HL-60 (cell line): ENCODE measurements at regions not wholly inside any gene's neighbourhood (a gene's known extent, or its start where the extent isn't known, plus 50 kb on each side); places are given as distances from the start of the nearest gene placed in this dataset.

Source experiments
- DNase-seq, 2 experiments: peaks; one replicate each; pipeline ENCODE4 v3.0.0-alpha.2; 2010 to 2020; ENCODE audit warnings: low read depth in 1 of 2, low spot score in 1 of 2
- H3K27ac ChIP-seq: fragments of 250-450 bp; sonication (Bioruptor Pico); replicated peaks from 2 replicates; pipeline ENCODE4 v1.5.1; 2020; ENCODE audit warnings: mild to moderate bottlenecking, moderate library complexity
- H3K27me3 ChIP-seq: fragments of 250-450 bp; sonication (Bioruptor Pico); 2 replicates; pipeline ENCODE4 v1.5.1; 2021; ENCODE audit warnings: mild to moderate bottlenecking, moderate library complexity; ENCODE audit not compliant: insufficient read depth, poor library complexity, severe bottlenecking
- H3K4me3 ChIP-seq: replicated peaks from 2 replicates; pipeline ENCODE4 v1.5.1; 2011; ENCODE audit warnings: mild to moderate bottlenecking, control low read depth, low read length; ENCODE audit not compliant: insufficient read depth
- CTCF ChIP-seq: IDR thresholded peaks from one replicate; pipeline ENCODE4 v1.5.1; 2011; ENCODE audit warnings: low read length, control low read depth, inconsistent platforms; ENCODE audit not compliant: insufficient read depth
- GABPA ChIP-seq: IDR thresholded peaks from 2 replicates; pipeline ENCODE4 v1.6.1; 2012; ENCODE audit warnings: low read depth
- POLR2AphosphoS5 ChIP-seq: IDR thresholded peaks from 2 replicates; pipeline ENCODE4 v1.6.1; 2012; ENCODE audit warnings: low read depth
- REST ChIP-seq: IDR thresholded peaks from 2 replicates; pipeline ENCODE4 v1.6.1; 2012; ENCODE audit warnings: low read depth; ENCODE audit not compliant: insufficient replicate concordance
- SPI1 ChIP-seq: IDR thresholded peaks from 2 replicates; pipeline ENCODE4 v1.6.1; 2012; ENCODE audit warnings: low read depth, mild to moderate bottlenecking, borderline replicate concordance

- TF ChIP-seq REST, result no peak
- TF ChIP-seq SPI1, result no peak
- TF ChIP-seq CTCF, result no peak
- no peak for TF ChIP-seq GABPA
- no peak for TF ChIP-seq POLR2AphosphoS5
- no peak for DNase-seq
- no peak overlapping the region for H3K4me3 ChIP-seq
- H3K27ac ChIP-seq, result no peak overlapping the region
- no peaks in the 10 kb centered on the region for H3K27me3 ChIP-seq
Observed at GRCh38 chr4:13877626-13878025, 250.1 kb upstream of the BOD1L1 start.

GRCh38 chr4:13881892-13882291 lies 254.4 kb upstream of the BOD1L1 start:
- no peak for DNase-seq
- no peak for TF ChIP-seq SPI1
- no peak for TF ChIP-seq CTCF
- TF ChIP-seq REST, result no peak
- TF ChIP-seq GABPA, result no peak
- no peak for TF ChIP-seq POLR2AphosphoS5
- Histone ChIP-seq H3K27ac (no peak overlapping the region), H3K4me3 (no peak overlapping the region), H3K27me3 (no peaks in the 10 kb centered on the region)

- DNase-seq, result no peak
Observed at GRCh38 chr4:13887010-13887409, 259.5 kb upstream of the BOD1L1 start.

More at GRCh38 chr4:13887010-13887409, 259.5 kb upstream of the BOD1L1 start:
- Histone ChIP-seq H3K27me3 (no peaks in the 10 kb centered on the region), H3K27ac (no peak overlapping the region), H3K4me3 (no peak overlapping the region)
- TF ChIP-seq SPI1 (no peak), REST (no peak), GABPA (no peak), POLR2AphosphoS5 (no peak), CTCF (no peak)
